HT-29 (cell line): ENCODE measurements at regions not wholly inside any gene's neighbourhood (a gene's known extent, or its start where the extent isn't known, plus 50 kb on each side); places are given as distances from the start of the nearest gene placed in this dataset.
"Not testable (repeated sequence)": the region's sequence is repeated elsewhere in the genome, so short reads cannot be mapped to it uniquely, and the experiment has no call there.

Experiments
- DNase-seq: peaks from one replicate; pipeline ENCODE4 v3.0.0-alpha.2; 2015; ENCODE audit warnings: low spot score

DNA sequence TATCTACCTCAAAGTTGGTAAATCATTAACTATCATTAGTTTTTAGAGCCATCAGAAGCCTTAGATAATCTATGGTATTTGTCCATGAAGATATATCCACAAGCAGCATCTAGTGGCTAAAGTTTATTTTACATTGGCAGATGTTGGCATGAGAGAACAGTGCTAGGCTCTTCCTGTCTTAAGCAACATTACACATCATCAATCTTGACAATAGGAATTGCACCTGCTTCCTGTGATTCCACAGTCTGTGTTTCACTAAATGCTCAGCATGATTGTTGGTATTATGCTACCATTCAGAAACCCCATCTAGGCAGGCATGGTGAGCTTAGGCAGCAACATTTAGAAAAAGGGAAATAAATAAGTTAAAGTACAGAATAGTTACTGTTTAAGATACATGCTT is 246.6 kb downstream of the SLCO4C1 start:
- DNase-seq: peak; percentile 25

GRCh38 chr5:102048940-102049339 is 247.1 kb downstream of the SLCO4C1 start:
- peak; percentile 5 for DNase-seq

DNA sequence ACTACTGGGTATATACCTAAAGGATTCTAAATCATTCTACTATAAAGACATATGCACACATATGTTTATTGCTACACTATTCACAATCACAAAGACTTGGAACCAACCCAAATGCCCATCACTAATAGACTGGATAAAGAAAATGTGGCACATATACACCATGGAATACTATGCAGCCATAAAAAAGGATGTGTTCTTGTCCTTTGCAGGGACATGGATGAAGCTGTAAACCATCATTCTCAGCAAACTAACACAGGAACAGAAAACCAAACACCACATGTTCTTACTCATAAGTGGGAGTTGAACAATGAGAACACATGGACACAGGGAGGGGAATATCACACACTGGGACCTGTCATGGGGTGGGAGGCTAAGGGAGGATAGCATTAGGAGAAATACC is 249.0 kb downstream of the SLCO4C1 start:
- not testable (repeated sequence) for DNase-seq

DNA sequence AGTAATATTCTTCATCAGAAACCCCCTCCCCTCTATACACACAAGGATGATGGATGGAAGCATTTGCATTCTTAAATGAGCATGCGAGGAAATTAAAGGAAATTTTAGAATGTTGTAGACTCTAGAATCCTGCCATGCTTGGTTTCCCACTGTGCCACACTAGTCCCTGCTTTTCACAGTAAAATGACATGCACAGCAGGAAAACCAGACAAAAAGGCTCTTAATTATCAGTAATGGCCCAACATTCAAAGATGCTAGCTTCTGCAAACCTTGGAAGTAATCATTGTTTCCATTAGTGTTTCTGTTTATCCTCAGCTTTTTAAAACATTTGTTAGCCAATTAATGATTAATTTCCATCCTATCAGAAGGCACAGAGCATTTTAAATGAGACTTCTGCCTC is 255.8 kb downstream of the SLCO4C1 start:
- DNase-seq: no peak

DNA sequence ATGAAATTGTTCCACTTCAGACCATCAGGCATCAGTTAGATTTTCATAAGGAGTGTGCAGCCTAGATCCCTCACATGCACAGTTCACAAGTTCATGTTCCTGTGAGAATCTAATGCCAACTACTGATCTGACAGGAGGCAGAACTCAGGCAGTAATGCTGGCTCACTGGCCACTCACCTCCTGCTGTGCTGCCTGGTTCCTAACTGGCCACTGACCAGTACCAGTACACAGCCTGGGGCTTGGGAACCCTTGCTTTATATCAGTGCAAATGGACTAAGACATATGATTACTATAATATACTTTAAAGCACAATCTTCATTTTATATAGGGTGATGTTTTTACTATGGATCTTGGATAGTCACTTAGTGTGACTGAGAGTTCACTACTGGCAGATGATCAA is 259.2 kb downstream of the SLCO4C1 start:
- DNase-seq: no peak

GRCh38 chr5:102031711-102032110 is 264.4 kb downstream of the SLCO4C1 start:
- no peak for DNase-seq

- peak; percentile 5 for DNase-seq
Observed at GRCh38 chr5:102018690-102019089, 277.4 kb downstream of the SLCO4C1 start.

- no peak for DNase-seq
Observed at GRCh38 chr5:102018279-102018678, 277.8 kb downstream of the SLCO4C1 start.

GRCh38 chr5:102014371-102014770 is 281.7 kb downstream of the SLCO4C1 start:
- no peak for DNase-seq

DNA sequence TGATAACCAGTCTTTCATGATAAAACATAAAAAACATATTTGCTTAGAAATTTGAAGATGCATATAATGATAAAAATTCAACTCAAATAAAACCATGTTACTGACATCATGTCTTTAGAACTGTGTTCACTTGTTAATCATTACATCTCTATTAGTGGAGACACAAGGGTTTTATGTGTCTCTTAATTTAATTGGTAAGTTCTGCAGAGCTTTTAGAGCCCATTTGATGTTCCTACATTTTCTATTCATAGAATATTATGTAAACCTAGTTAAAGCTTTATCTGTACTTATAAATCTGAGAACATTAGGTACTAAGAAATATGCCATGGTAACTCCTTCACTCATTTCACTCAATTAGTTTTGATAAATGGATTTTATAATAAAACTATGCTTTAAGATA is 285.4 kb downstream of the SLCO4C1 start:
- DNase-seq: no peak

- DNase-seq: no peak
Observed at GRCh38 chr5:101997235-101997634, 298.8 kb downstream of the SLCO4C1 start.

GRCh38 chr5:101995585-101995984 is 300.5 kb downstream of the SLCO4C1 start:
- peak; percentile 93 for DNase-seq

DNA sequence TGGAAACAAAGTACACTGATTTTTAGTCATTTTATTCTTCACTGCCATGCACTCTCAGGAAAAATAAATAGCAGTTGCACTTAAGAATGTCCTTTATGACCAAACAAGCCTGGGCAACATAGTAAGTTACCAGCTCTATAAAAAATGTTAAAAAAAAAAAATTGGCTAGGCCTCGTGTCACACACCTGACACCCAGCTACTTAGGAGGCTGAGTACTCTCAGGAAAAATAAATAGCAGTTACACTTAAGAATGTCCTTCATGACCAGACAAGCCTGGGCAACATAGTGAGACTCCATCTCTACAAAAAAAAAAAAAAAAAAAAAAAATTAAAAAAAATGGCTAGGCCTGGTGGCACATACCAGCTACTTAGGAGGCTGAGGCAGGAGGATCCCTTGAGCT is 304.6 kb downstream of the SLCO4C1 start:
- no peak for DNase-seq

DNA sequence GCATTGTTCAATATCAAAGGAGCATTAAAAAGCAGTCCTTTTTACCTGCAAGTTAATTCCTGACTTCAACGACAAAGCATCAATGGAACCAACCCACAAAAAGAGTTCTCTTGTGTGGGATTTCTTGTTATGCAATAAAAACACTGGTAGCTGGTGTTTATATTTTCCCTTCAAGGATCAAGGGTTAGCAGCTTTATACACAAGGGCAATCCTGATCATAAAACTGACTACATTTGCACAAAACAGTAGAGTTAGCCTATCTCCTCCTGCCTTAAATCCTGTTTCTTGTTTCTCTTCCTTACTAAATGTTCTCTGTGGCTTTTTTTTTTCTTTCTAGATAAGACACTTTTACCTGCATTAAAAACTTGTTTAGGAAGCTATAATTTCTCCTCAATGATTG is 306.4 kb downstream of the SLCO4C1 start:
- DNase-seq: no peak

DNA sequence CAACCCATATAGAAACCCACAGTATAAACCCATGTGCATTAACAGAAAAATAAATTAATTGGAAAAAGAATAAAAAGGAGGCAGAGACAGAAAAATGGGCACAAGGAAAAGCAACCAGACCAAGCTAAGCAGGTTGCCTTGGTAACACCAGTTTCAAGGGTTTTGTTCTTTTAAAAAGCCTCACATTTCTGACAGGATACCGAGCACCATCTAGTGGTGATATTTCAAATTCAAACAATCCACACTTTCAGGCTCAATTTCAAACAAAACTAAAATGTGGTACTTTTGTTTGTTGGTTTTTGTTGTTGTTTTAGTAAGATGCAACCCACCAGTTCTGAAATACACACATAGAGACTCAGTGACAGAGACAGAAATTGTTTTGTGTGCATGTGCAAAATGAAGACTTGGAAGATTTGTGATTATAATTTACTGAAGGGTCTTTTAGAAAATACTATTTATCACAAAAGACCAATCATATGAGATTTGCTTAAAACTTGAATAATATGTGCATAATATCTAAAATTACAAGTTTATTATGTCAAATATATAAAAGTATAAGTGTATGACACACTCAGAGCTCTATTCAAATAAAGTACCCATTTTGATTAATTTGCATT is 318.2 kb downstream of the SLCO4C1 start:
- DNase-seq: peak; percentile 45

DNA sequence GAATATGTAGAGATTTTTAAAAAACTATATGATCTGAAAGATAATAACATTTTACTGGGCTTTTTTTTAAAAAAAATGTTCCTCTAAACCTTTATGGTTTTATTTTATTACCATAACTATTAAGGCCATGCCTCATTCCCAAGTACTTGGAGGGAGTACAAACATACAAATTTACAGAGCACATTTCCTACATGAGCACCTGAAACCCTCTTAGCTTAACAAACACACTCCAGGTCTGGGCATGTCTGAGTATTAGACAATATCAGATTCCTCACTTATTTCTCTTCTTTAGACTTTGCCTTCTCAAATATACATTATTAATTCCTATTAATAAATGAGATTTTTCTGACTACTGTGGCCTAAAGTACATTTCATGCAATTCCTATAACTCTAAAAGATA is 319.2 kb downstream of the SLCO4C1 start:
- DNase-seq: no peak

- DNase-seq: no peak
Observed at GRCh38 chr5:101969742-101970141, 326.3 kb downstream of the SLCO4C1 start.

GRCh38 chr5:101966476-101966875 is 329.6 kb downstream of the SLCO4C1 start:
- no peak for DNase-seq

GRCh38 chr5:101955891-101956290 is 340.2 kb downstream of the SLCO4C1 start:
- no peak for DNase-seq

GRCh38 chr5:101950019-101950418 is 346.1 kb downstream of the SLCO4C1 start:
- no peak for DNase-seq

DNA sequence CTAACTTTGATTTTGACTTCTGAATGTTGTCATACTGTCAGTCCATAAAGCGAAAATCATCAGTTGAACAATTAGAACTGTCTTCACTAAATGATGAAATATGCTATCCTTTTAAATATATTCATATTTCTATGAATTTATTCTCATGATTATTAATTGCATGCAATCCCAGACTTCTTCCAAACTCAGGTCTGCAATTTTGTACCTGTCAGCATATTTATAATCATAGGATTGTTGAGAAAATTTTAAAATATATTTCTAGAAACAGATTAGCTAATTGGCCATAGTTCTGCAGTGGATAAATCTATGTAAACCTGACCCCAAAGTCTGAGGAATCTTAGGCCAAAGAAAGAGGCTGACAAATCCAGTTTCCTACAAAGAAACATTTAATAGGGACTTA is 347.5 kb downstream of the SLCO4C1 start:
- no peak for DNase-seq

- DNase-seq: no peak
Observed at GRCh38 chr5:101943784-101944183, 352.3 kb downstream of the SLCO4C1 start.

DNA sequence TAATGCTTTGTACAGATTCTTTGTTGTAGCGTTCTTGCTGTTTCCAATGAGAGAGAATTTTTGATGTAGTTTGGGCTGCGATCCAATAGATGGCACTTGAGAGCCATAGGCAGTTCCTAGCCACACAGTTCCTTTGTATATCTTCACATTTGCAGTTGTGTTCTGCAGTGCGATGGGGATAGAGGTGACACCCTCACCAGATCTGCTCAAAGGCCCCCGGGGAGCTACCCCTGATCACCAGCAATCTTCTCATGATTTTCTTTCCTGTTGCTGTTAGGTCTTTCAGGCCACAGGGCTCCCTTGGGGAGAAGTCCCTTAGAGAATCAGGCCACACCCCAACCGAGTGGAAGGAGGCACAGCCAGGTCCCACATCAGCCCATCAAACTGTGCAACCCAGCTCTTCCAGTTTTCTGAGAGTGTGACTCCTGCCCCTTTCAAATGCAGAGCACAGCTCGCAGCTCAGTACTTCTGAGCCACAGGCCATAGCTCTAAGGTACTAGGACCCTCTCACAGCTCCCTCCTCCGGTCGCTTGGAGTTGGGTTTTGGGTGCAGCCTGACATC is 353.7 kb downstream of the SLCO4C1 start:
- peak; percentile 61 for DNase-seq

DNA sequence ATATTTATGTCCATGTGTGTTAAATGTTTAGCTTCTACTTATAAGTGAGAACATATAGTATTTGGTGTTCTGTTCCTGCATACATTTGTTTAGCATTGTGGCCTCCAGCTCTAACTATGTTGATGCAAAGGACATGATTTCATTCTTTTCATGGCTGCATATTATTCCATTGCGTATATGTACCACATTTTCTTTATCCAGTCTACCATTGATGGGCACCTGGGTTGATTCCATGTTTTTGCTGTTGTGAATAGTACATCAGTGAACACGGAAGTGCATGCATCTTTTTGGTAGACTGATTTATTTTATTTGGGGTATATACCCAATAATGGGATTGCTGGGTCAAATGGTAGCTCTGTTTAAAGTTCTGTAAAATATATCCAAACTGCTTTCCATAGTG is 359.0 kb downstream of the SLCO4C1 start:
- DNase-seq: no peak
